ENCODE measurements at regions not wholly inside any gene's neighbourhood (a gene's known extent, or its start where the extent isn't known, plus 50 kb on each side); places are given as distances from the start of the nearest gene placed in this dataset.

GRCh38 chrX:13899607-13900006 is 82.7 kb upstream of the GPM6B start (continued):
- TF ChIP-seq PATZ1 (tag by site-specific recombination; IDR thresholded peaks at IDR 0.05) (peak; percentile 39; the same call in 1 of the 2 replicates), ZNF16 (tag by site-specific recombination; IDR thresholded peaks at IDR 0.05; ENCODE audit: low read depth) (no peak), ZNF184 (tag by site-specific recombination; IDR thresholded peaks at IDR 0.05) (peak; percentile 63; the same call in 1 of the 2 replicates), MEIS1 (CRISPR knock-in tag; IDR thresholded peaks at IDR 0.05; ENCODE audit: borderline replicate concordance) (peak; percentile 84), ZNF2 (tag by site-specific recombination; IDR thresholded peaks at IDR 0.05) (peak; percentile 25; the same call in 1 of the 2 replicates), MZF1 (tag by site-specific recombination; IDR thresholded peaks at IDR 0.05; ENCODE audit: borderline replicate concordance) (0 out of 2 replicates have a peak, but pooled peaks have one; percentile 19), IKZF3 (tag by site-specific recombination; IDR thresholded peaks at IDR 0.05) (peak; percentile 33; the same call in 1 of the 2 replicates), ZNF398 (tag by site-specific recombination; IDR thresholded peaks at IDR 0.05) (0 out of 2 replicates have a peak, but pooled peaks have one; percentile 17), ZNF146 (tag by site-specific recombination; IDR thresholded peaks at IDR 0.05) (no peak), ZBTB11 (tag by site-specific recombination; conservative IDR thresholded peaks at IDR 0.05; ENCODE audit: low read depth) (no peak), REST (tag by site-specific recombination; IDR thresholded peaks at IDR 0.05) (no peak), ZFP37 (tag by site-specific recombination; IDR thresholded peaks at IDR 0.05) (0 out of 2 replicates have a peak, but pooled peaks have one; percentile 24), ZNF202 (tag by site-specific recombination; IDR thresholded peaks at IDR 0.05; ENCODE audit: borderline replicate concordance) (no peak), ZNF785 (tag by site-specific recombination; IDR thresholded peaks at IDR 0.05) (no peak), ZBTB17 (tag by site-specific recombination; IDR thresholded peaks at IDR 0.05) (peak; percentile 63), ZNF558 (tag by site-specific recombination; IDR thresholded peaks at IDR 0.05) (peak; percentile 36; the same call in 1 of the 2 replicates), ZFP3 (tag by site-specific recombination; IDR thresholded peaks at IDR 0.05; ENCODE audit: low read depth) (no peak), KLF8 (tag by site-specific recombination; IDR thresholded peaks at IDR 0.05) (peak; percentile 18; the same call in 1 of the 2 replicates), ZNF175 (tag by site-specific recombination; IDR thresholded peaks at IDR 0.05) (no peak), ZNF707 (tag by site-specific recombination; IDR thresholded peaks at IDR 0.05) (no peak), ZNF660 (tag by site-specific recombination; IDR thresholded peaks at IDR 0.05) (peak; percentile 88), CTCF (tag by site-specific recombination; IDR thresholded peaks at IDR 0.05) (no peak), ZXDB (tag by site-specific recombination; IDR thresholded peaks at IDR 0.05) (no peak)
- TF ChIP-seq, protein P1, sequence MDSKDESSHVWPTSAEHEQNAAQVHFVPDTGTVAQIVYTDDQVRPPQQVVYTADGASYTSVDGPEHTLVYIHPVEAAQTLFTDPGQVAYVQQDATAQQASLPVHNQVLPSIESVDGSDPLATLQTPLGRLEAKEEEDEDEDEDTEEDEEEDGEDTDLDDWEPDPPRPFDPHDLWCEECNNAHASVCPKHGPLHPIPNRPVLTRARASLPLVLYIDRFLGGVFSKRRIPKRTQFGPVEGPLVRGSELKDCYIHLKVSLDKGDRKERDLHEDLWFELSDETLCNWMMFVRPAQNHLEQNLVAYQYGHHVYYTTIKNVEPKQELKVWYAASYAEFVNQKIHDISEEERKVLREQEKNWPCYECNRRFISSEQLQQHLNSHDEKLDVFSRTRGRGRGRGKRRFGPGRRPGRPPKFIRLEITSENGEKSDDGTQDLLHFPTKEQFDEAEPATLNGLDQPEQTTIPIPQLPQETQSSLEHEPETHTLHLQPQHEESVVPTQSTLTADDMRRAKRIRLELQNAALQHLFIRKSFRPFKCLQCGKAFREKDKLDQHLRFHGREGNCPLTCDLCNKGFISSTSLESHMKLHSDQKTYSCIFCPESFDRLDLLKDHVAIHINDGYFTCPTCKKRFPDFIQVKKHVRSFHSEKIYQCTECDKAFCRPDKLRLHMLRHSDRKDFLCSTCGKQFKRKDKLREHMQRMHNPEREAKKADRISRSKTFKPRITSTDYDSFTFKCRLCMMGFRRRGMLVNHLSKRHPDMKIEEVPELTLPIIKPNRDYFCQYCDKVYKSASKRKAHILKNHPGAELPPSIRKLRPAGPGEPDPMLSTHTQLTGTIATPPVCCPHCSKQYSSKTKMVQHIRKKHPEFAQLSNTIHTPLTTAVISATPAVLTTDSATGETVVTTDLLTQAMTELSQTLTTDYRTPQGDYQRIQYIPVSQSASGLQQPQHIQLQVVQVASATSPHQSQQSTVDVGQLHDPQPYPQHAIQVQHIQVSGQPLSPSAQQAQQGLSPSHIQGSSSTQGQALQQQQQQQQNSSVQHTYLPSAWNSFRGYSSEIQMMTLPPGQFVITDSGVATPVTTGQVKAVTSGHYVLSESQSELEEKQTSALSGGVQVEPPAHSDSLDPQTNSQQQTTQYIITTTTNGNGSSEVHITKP (tag by site-specific recombination; IDR thresholded peaks at IDR 0.05), result peak; percentile 90
